Choroid plexus epithelial cell (primary cell): ENCODE measurements at regions not wholly inside any gene's neighbourhood (a gene's known extent, or its start where the extent isn't known, plus 50 kb on each side); places are given as distances from the start of the nearest gene placed in this dataset.

Experiments
- DNase-seq: peaks from one replicate; pipeline ENCODE4 v3.0.0-alpha.2; 2010; ENCODE audit warnings: low read depth
- H3K4me3 ChIP-seq: 2 replicates; pipeline ENCODE4 v1.5.1; 2011; ENCODE audit warnings: low read depth, mild to moderate bottlenecking, control low read depth, low read length, moderate library complexity
- TF ChIP-seq, protein P1 (sequence below): conservative IDR thresholded peaks from 2 replicates; pipeline ENCODE4 v1.5.1; 2011; ENCODE audit warnings: low read depth, mild to moderate bottlenecking, control low read depth, inconsistent platforms, low read length, moderate library complexity

DNA sequence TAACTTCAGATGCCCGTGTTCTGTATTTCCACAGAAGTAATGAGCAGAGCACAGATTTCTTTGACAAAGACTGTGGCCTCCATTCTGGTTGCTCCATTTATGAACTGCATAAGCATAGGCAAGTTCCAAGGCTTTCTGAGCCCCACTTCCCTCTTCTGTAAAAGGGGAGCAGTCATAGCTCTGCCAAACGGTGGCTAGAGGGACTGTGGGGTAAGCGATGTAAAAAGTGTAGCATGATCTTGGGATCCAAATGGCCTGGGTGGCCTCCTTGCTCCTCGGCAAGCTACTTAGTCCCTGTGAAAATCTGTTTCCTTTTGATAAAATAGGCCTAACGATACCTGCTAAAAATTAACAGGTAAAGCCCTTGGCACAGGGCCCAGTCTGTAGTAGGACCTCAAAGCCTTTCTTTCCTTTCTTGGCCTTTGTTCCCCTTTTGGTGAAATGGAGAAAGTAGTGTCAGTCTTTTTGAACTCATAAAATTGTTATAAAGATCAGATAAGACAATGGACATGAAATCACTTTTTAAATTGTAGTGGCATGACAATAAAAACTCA is 646.6 kb downstream of the ACTL7B start:
- TF ChIP-seq, protein P1, sequence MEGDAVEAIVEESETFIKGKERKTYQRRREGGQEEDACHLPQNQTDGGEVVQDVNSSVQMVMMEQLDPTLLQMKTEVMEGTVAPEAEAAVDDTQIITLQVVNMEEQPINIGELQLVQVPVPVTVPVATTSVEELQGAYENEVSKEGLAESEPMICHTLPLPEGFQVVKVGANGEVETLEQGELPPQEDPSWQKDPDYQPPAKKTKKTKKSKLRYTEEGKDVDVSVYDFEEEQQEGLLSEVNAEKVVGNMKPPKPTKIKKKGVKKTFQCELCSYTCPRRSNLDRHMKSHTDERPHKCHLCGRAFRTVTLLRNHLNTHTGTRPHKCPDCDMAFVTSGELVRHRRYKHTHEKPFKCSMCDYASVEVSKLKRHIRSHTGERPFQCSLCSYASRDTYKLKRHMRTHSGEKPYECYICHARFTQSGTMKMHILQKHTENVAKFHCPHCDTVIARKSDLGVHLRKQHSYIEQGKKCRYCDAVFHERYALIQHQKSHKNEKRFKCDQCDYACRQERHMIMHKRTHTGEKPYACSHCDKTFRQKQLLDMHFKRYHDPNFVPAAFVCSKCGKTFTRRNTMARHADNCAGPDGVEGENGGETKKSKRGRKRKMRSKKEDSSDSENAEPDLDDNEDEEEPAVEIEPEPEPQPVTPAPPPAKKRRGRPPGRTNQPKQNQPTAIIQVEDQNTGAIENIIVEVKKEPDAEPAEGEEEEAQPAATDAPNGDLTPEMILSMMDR, result no peak
- no peak overlapping the region for H3K4me3 ChIP-seq

DNA sequence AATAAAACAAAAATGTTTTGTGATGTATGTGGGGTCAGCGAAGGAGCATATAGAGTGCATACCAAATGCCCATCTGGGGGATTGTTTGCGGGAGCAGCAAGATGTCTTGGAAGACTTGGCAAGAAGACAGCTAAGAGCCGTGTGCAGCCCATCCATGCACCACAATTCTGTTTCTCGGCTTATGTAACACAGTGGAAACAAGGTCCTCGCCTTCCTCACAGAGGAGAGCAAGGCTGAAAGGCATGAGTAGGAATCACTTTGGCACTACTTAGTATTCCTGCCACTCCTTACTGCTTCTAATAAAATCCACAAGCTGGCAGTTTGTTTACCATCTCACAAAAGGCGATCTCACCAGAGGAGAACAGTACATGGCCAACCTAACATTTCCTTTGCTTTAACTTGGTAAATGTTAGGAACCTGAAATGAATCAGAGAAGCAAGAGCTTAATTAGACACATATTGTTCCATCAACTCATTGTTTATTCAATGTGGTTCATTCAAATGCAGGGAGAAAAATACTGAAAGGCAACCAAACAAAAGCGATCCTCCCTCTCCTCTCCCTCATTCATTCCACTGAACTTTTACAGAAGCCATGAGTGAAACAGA is 648.1 kb downstream of the ACTL7B start:
- H3K4me3 ChIP-seq, result no peak overlapping the region
- TF ChIP-seq, protein P1, result no peak
- DNase-seq, result peak; percentile 38

More for the DNA sequence above, 646.6 kb downstream of the ACTL7B start:
- no peak for DNase-seq

DNA sequence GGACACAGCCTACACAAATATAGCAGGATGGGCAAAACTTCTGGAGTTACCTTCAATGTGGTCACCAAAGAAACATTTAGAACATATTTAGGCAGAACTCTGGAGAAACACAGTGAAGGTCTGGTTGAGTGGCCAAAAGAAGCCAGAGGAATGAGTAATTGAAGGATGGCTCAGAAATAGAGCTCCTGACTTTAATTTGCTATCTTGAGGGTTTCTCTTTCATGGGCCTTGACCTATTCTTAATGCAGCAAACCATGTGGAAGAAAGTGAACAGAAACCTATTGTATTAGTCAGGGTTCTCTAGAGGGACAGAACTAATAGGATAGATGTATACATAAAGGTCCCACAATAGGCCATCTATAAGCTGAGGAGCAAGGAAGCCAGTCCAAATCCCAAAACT is 650.5 kb downstream of the ACTL7B start:
- H3K4me3 ChIP-seq, result no peak overlapping the region
- DNase-seq, result no peak
- TF ChIP-seq, protein P1, result no peak

- no peak for DNase-seq
- no peak overlapping the region for H3K4me3 ChIP-seq
- TF ChIP-seq, protein P1, result no peak
These were observed 657.9 kb downstream of the ACTL7B start for GRCh38 chr9:108197899-108198298.

DNA sequence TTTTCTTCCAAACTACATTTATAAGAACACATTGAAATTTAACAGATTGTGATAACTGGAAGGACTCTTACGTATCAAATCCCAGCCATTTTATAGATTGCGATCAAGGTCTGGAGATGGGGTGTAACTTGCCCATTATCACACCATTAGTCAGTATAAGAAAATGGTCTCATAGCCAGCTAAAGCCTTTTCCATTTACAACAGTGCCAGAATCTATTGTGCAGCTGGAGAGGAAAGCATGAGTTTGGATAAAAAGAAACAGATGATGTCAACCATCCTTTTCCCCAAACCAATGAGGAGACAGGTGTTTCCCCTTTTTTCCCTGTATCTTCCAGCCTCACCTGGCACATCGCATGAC is 658.8 kb downstream of the ACTL7B start:
- TF ChIP-seq, protein P1, result no peak

DNA sequence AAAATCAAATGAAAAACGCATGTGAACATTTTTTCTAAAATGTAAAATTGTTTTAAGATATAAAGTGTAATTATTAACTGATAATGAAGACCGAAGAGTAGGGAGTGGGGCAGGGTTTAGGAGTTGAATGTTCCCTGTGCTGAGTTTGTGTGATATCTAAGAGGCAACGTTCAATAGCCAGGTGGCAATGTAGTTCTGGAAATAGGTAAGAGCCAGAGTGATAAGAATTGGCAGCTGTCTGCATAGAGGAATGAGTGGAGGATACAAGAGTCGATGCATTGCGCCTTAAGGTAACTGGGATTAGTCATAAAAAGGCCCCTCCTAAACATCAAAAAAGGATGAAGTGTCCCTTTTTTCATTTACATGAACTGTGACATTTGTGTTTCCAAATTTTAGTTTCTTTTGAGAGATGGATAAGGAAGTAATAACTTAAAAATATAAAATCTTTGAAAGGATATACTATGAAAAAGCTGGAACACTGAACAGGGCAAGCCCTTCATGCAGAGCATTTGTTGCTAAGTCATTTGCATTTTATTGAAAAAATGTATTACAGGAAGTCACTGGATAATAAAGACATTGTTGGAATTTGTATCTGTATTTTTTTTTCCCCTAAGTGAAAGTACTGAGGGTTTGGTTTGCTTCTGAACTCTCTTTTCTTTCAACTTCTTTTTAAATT is 659.3 kb downstream of the ACTL7B start:
- H3K4me3 ChIP-seq, result no peak overlapping the region
- TF ChIP-seq, protein P1, result no peak
- no peak for DNase-seq

More for the DNA sequence above, 658.8 kb downstream of the ACTL7B start:
- H3K4me3 ChIP-seq, result no peak overlapping the region
- no peak for DNase-seq
